Keratinocyte (primary cell): ENCODE measurements at regions not wholly inside any gene's neighbourhood (a gene's known extent, or its start where the extent isn't known, plus 50 kb on each side); places are given as distances from the start of the nearest gene placed in this dataset.

Experiments used
- DNase-seq: peaks from one replicate; pipeline ENCODE4 v3.0.0-alpha.2; 2011; ENCODE audit warnings: low read depth, missing footprints, low spot score
- FAIRE-seq: peaks from 2 replicates; lab custom pipeline; 2011; peaks lifted over from hg19 to GRCh38; lab: Jason Lieb, UNC
- H2AFZ ChIP-seq: 2 replicates; pipeline ENCODE4 v1.6.0; 2012; ENCODE audit warnings: low read length, control low read depth, inconsistent platforms; ENCODE audit not compliant: control insufficient read depth
- H3K27ac ChIP-seq: 2 replicates; pipeline ENCODE4 v1.5.1; 2011; ENCODE audit warnings: low read length; ENCODE audit not compliant: control insufficient read depth, insufficient read depth
- H3K27me3 ChIP-seq: 3 replicates; pipeline ENCODE4 v1.6.0; 2011; ENCODE audit warnings: low read length; ENCODE audit not compliant: control insufficient read depth, insufficient read depth; ENCODE audit errors: extremely low read depth
- H3K36me3 ChIP-seq, 2 experiments: 2 replicates in 1 of 2; 3 replicates in 1 of 2; pipeline ENCODE4 v1.5.1; 2011; ENCODE audit warnings: low read length in 2 of 2, mild to moderate bottlenecking in 1 of 2; ENCODE audit not compliant: control insufficient read depth in 2 of 2, insufficient read depth in 2 of 2; ENCODE audit errors: extremely low read depth in 1 of 2
- H3K4me1 ChIP-seq: 3 replicates; pipeline ENCODE4 v1.5.1; 2011; ENCODE audit warnings: low read length; ENCODE audit not compliant: control insufficient read depth, insufficient read depth; ENCODE audit errors: extremely low read depth
- H3K4me2 ChIP-seq: 3 replicates; pipeline ENCODE4 v1.6.0; 2011; ENCODE audit warnings: low read depth, low read length; ENCODE audit not compliant: control insufficient read depth, insufficient read depth; ENCODE audit errors: extremely low read depth
- H3K4me3 ChIP-seq, 3 experiments: fragments of 200-600 bp in 1 of 3; sonication (generic) in 1 of 3; 2 replicates in 2 of 3; 3 replicates in 1 of 3; pipeline ENCODE4 v1.5.1; 2011 to 2016; ENCODE audit warnings: low read length in 3 of 3, mild to moderate bottlenecking in 3 of 3, control low read depth in 2 of 3, inconsistent platforms in 1 of 3, low read depth in 1 of 3, mixed read lengths in 1 of 3, mixed run types in 1 of 3, moderate library complexity in 1 of 3; ENCODE audit not compliant: control insufficient read depth in 2 of 3, insufficient read depth in 2 of 3; ENCODE audit errors: extremely low read depth in 1 of 3
- H3K79me2 ChIP-seq: 2 replicates; pipeline ENCODE4 v1.6.0; 2012; ENCODE audit warnings: low read length; ENCODE audit not compliant: control insufficient read depth, insufficient read depth
- H3K9ac ChIP-seq: 3 replicates; pipeline ENCODE4 v1.6.0; 2011; ENCODE audit warnings: low read length; ENCODE audit not compliant: control insufficient read depth, insufficient read depth; ENCODE audit errors: extremely low read depth
- H3K9me1 ChIP-seq: 3 replicates; pipeline ENCODE4 v1.6.0; 2011; ENCODE audit warnings: low read length; ENCODE audit not compliant: control insufficient read depth, insufficient read depth; ENCODE audit errors: extremely low read depth
- H3K9me3 ChIP-seq: 2 replicates; pipeline ENCODE4 v1.5.1; 2012; ENCODE audit warnings: low read depth, low read length; ENCODE audit not compliant: control insufficient read depth
- H4K20me1 ChIP-seq: 3 replicates; pipeline ENCODE4 v1.6.0; 2011; ENCODE audit warnings: low read length; ENCODE audit not compliant: control insufficient read depth, insufficient read depth; ENCODE audit errors: extremely low read depth
- EZH2 ChIP-seq: IDR thresholded peaks from one replicate; pipeline ENCODE4 v1.6.1; 2012; ENCODE audit warnings: inconsistent platforms, mild to moderate bottlenecking, low read length, moderate library complexity
- dilution Hi-C: fragments of 300-500 bp; cut with MboI; formaldehyde crosslinking; loops from one replicate; pipeline ENCODE4 v1.7.0; 2020; ENCODE audit warnings: low sequenced_read_pairs; ENCODE audit not compliant: extremely low pct_ligation_motif_present
- TF ChIP-seq, protein P1 (sequence below), 3 experiments: IDR thresholded peaks in 1 of 3; conservative IDR thresholded peaks in 1 of 3; optimal IDR thresholded peaks in 1 of 3; 2 replicates in 2 of 3; 3 replicates in 1 of 3; pipeline versions ENCODE3 to v1.5.1; 2011; ENCODE audit warnings: low read length in 3 of 3, mild to moderate bottlenecking in 3 of 3, moderate library complexity in 2 of 3, control low read depth in 1 of 3, inconsistent platforms in 1 of 3; ENCODE audit not compliant: insufficient read depth in 2 of 3; ENCODE audit errors: extremely low read depth in 1 of 3

DNA sequence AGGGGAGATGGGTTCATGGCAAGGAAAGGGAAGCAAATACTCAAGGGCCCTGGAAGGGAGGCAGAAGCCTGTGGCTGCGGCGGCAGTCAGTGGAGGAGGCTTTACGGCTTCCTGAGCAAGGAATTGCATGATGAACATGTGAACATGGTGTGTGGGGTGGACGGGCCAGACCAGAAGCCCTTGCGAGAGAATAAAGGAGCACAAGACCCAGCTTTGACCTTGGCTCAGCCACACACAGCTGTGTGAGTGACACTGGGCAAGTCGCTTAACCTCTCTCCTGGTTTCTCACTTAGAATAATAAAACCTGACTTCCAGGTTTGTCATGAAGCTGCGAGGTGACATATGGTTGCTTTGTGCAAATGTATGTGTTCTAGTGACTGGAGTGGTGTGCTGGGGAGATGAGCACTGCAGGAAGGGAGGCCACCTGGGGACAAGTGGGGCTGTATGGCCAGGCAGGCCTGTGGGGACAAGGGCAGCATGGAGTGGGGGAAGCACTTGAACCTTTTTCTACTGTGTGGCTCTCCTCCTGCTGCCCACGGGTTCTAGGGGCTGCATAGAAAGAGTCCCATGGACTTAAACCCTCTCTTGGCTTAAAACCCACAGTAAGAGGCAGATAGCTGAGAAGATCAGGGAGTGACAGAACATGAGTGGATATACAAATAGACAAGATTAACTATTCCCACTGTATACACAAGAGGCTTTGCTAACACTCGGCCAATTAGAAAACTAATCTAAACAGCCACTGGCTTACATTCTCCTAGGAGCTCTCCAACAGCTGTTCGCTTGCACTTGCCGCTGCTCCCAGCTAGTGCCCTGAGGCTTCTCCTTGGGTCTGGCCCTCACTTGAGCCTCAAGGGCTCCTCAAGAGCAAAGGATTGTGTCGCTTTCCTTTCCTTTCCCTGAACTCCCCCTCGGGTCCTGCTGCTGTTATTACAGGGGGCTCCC lies 67.3 kb upstream of the CDON start:
- Histone ChIP-seq H3K9ac (no peak overlapping the region), H4K20me1 (no peaks in the 10 kb centered on the region), H3K36me3 (no peaks in the 10 kb centered on the region), H3K9me3 (no peaks in the 10 kb centered on the region), H3K4me2 (no peak overlapping the region), H2AFZ (no peak overlapping the region), H3K4me3 (no peak overlapping the region), H3K79me2 (no peaks in the 10 kb centered on the region), H3K9me1 (no peaks in the 10 kb centered on the region), H3K27ac (no peak overlapping the region), H3K27me3 (peaks cover 6% of the 10 kb centered on the region), H3K4me1 (peaks cover 10% of the 10 kb centered on the region)
- dilution Hi-C loops, result no loop called here
- FAIRE-seq (no peak), DNase-seq (no peak)
- TF ChIP-seq, protein P1, sequence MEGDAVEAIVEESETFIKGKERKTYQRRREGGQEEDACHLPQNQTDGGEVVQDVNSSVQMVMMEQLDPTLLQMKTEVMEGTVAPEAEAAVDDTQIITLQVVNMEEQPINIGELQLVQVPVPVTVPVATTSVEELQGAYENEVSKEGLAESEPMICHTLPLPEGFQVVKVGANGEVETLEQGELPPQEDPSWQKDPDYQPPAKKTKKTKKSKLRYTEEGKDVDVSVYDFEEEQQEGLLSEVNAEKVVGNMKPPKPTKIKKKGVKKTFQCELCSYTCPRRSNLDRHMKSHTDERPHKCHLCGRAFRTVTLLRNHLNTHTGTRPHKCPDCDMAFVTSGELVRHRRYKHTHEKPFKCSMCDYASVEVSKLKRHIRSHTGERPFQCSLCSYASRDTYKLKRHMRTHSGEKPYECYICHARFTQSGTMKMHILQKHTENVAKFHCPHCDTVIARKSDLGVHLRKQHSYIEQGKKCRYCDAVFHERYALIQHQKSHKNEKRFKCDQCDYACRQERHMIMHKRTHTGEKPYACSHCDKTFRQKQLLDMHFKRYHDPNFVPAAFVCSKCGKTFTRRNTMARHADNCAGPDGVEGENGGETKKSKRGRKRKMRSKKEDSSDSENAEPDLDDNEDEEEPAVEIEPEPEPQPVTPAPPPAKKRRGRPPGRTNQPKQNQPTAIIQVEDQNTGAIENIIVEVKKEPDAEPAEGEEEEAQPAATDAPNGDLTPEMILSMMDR (optimal IDR thresholded peaks at IDR 0.05 in 1 of 3, IDR thresholded peaks at IDR 0.05 in 1 of 3, conservative IDR thresholded peaks at IDR 0.05 in 1 of 3; ENCODE audit: extremely low read depth in 1 of 3, insufficient read depth in 2 of 3, low read length in 3 of 3), result no peak
- TF ChIP-seq EZH2, result no peak

DNA sequence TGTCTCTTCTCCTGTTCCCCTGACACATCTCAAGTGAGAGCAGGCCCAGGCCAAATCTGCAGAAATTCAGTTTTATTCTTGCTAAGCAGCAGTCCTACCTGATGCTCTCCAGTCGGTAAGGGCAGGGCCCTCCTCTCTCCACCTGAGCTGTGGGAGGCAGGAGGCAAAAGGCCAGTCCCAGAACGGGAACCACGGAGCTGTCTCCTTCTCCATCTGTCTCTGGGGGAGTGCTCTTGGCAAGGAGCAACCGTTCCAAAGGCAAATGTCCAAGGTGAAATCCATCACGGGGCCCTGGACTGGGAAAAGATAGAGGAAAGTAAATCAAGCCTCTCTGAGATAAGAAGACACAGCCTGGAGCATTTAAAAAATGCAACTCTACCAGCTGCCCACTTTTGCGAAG lies 65.2 kb upstream of the CDON start:
- no peaks in the 10 kb centered on the region for H3K9me3 ChIP-seq
- dilution Hi-C loops, result no loop called here
- DNase-seq, result no peak
- H3K9me1 ChIP-seq, result peaks cover 1% of the 10 kb centered on the region
- no peaks in the 10 kb centered on the region for H4K20me1 ChIP-seq
- no peak overlapping the region for H3K4me3 ChIP-seq
- no peaks in the 10 kb centered on the region for H3K36me3 ChIP-seq
- no peaks in the 10 kb centered on the region for H3K79me2 ChIP-seq
- no peak overlapping the region for H3K27ac ChIP-seq
- H2AFZ ChIP-seq, result no peak overlapping the region
- peaks cover 6% of the 10 kb centered on the region for H3K27me3 ChIP-seq
- no peak for FAIRE-seq
- TF ChIP-seq, protein P1 (optimal IDR thresholded peaks at IDR 0.05 in 1 of 3, IDR thresholded peaks at IDR 0.05 in 1 of 3, conservative IDR thresholded peaks at IDR 0.05 in 1 of 3; ENCODE audit: extremely low read depth in 1 of 3, insufficient read depth in 2 of 3, low read length in 3 of 3), result no peak
- TF ChIP-seq EZH2, result no peak
- no peak overlapping the region for H3K9ac ChIP-seq
- H3K4me2 ChIP-seq, result no peak overlapping the region
- H3K4me1 ChIP-seq, result peaks cover 10% of the 10 kb centered on the region
